Parathyroid adenoma (tissue), 2 donors: ENCODE measurements at regions not wholly inside any gene's neighbourhood (a gene's known extent, or its start where the extent isn't known, plus 50 kb on each side); places are given as distances from the start of the nearest gene placed in this dataset.

Experiments used
- H2AFZ ChIP-seq: fragments of 300-600 bp; sonication (generic); one replicate; pipeline ENCODE4 v1.7.0; 2017; ENCODE audit warnings: antibody characterized with exemption, mild to moderate bottlenecking
- H3K27ac ChIP-seq: fragments of 300-600 bp; sonication (generic); one replicate; pipeline ENCODE4 v1.7.0; 2017
- H3K27me3 ChIP-seq: fragments of 300-600 bp; sonication (generic); one replicate; pipeline ENCODE4 v1.7.0; 2017; ENCODE audit warnings: low read length; ENCODE audit not compliant: control insufficient read depth, insufficient read depth
- H3K36me3 ChIP-seq: fragments of 300-600 bp; sonication (generic); one replicate; pipeline ENCODE4 v1.7.0; 2017; ENCODE audit warnings: low read length; ENCODE audit not compliant: control insufficient read depth, insufficient read depth
- H3K4me1 ChIP-seq: fragments of 300-600 bp; sonication (generic); one replicate; pipeline ENCODE4 v1.7.0; 2017; ENCODE audit warnings: control low read depth
- H3K4me2 ChIP-seq: fragments of 300-600 bp; sonication (generic); one replicate; pipeline ENCODE4 v1.7.0; 2017; ENCODE audit warnings: low read length
- H3K4me3 ChIP-seq: fragments of 300-600 bp; sonication (generic); one replicate; pipeline ENCODE4 v1.7.0; 2017; ENCODE audit warnings: low read depth, low read length
- H3K79me2 ChIP-seq: fragments of 300-600 bp; sonication (generic); one replicate; pipeline ENCODE4 v1.7.0; 2017; ENCODE audit warnings: control low read depth
- H3K9ac ChIP-seq: fragments of 300-600 bp; sonication (generic); one replicate; pipeline ENCODE4 v1.7.0; 2017; ENCODE audit warnings: mild to moderate bottlenecking
- H3K9me3 ChIP-seq: fragments of 300-600 bp; sonication (generic); one replicate; pipeline ENCODE4 v1.7.0; 2017; ENCODE audit warnings: low read length; ENCODE audit not compliant: control insufficient read depth
- TF ChIP-seq, protein P1 (sequence below): fragments of 300-600 bp; sonication (generic); IDR thresholded peaks from one replicate; pipeline ENCODE4 v1.7.0; 2017; ENCODE audit warnings: antibody characterized with exemption, mild to moderate bottlenecking
- donor health status: primary hyperparathyroidism.

DNA sequence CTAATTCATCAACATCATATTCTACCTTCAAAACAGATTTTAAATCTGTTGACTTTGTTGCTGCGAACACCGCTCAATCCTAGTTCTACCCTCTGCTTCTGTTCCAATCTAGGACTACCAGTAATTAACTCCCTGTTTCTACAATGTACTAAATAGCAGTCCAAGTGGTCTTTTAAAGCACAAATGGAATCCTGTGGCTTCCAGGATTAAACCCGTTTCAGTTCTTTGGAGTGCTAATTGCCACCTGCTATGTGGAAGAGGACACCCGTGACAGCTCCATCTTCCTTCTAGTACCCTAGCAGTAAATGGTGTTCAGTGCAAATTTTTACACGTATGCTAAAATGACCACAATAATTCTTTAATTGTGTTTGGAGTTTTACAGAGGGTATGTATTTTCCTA, 232.1 kb downstream of the TDRD3 start:
- Histone ChIP-seq H3K9ac (no peak overlapping the region), H3K9me3 (no peaks in the 10 kb centered on the region), H3K4me3 (no peak overlapping the region), H2AFZ (no peak overlapping the region), H3K27ac (no peak overlapping the region), H3K36me3 (no peaks in the 10 kb centered on the region), H3K4me1 (no peaks in the 10 kb centered on the region), H3K4me2 (no peak overlapping the region), H3K27me3 (no peaks in the 10 kb centered on the region), H3K79me2 (no peaks in the 10 kb centered on the region)
- TF ChIP-seq, protein P1, sequence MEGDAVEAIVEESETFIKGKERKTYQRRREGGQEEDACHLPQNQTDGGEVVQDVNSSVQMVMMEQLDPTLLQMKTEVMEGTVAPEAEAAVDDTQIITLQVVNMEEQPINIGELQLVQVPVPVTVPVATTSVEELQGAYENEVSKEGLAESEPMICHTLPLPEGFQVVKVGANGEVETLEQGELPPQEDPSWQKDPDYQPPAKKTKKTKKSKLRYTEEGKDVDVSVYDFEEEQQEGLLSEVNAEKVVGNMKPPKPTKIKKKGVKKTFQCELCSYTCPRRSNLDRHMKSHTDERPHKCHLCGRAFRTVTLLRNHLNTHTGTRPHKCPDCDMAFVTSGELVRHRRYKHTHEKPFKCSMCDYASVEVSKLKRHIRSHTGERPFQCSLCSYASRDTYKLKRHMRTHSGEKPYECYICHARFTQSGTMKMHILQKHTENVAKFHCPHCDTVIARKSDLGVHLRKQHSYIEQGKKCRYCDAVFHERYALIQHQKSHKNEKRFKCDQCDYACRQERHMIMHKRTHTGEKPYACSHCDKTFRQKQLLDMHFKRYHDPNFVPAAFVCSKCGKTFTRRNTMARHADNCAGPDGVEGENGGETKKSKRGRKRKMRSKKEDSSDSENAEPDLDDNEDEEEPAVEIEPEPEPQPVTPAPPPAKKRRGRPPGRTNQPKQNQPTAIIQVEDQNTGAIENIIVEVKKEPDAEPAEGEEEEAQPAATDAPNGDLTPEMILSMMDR: no peak

DNA sequence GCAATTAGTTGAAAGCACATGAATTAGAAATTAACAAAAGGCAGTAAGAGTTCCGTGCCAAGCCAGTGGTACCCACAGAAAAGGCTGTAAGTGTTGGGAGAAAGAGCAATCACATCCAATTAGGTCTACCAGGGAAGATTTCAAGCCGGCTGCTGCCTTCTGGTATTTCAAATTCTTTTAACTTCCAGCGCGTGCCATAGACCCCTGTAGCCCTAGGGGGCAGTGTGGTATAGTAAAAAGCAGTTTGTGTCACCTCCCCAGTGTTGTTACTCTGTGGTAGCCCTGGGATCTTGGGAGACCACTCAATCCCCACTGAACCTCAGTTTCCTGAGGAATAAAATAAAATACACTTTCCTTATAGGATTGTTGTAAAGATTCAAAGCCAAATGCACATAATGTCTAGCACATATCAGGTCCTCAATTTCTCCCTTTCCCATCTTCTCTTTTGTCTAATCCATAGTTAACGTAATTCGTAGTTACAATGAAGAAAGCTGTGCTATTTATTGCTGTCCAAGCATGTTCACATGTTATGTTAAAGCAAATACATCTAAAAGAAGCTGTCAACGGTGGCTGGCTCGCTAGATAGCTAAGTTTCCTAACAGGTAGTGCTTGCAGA, 230.2 kb downstream of the TDRD3 start:
- Histone ChIP-seq H3K79me2 (no peaks in the 10 kb centered on the region), H3K9me3 (no peaks in the 10 kb centered on the region), H3K4me1 (no peaks in the 10 kb centered on the region), H2AFZ (no peak overlapping the region), H3K27ac (no peak overlapping the region), H3K4me2 (no peak overlapping the region), H3K36me3 (no peaks in the 10 kb centered on the region), H3K27me3 (no peaks in the 10 kb centered on the region), H3K4me3 (no peak overlapping the region), H3K9ac (no peak overlapping the region)
- TF ChIP-seq, protein P1: no peak
